ENCODE measurements at regions not wholly inside any gene's neighbourhood (a gene's known extent, or its start where the extent isn't known, plus 50 kb on each side); places are given as distances from the start of the nearest gene placed in this dataset.

- Histone ChIP-seq H3K9me3 (no peaks in the 10 kb centered on the region), H3K36me3 (no peaks in the 10 kb centered on the region), H3K4me3 (no peak overlapping the region), H3K27me3 (no peaks in the 10 kb centered on the region), H3K4me1 (no peaks in the 10 kb centered on the region), H3K27ac (no peak overlapping the region)
- in situ Hi-C loops (cut with MboI; ENCODE audit: low sequenced_read_pairs in 4 of 4) (no loop called here), intact Hi-C loops (cut with DNase I; ENCODE audit: low total_unique reads) (no loop called here)
- TF ChIP-seq CTCF (IDR thresholded peaks at IDR 0.05 in 4 of 5, conservative IDR thresholded peaks at IDR 0.05 in 1 of 5) (no peak), POLR2A (IDR thresholded peaks at IDR 0.05) (no peak)
- DNase-seq (no peak), ATAC-seq (no peak)
These were observed 50.0 kb downstream of the PABIR2 start for GRCh38 chrX:134747006-134747405.

GRCh38 chrX:134746410-134746785 lies 50.6 kb downstream of the PABIR2 start:
- Histone ChIP-seq H3K27ac (no peak overlapping the region), H3K4me1 (no peaks in the 10 kb centered on the region), H3K4me3 (no peak overlapping the region), H3K36me3 (no peaks in the 10 kb centered on the region), H3K9me3 (no peaks in the 10 kb centered on the region), H3K27me3 (no peaks in the 10 kb centered on the region)
- in situ Hi-C loops (cut with MboI; ENCODE audit: low sequenced_read_pairs in 4 of 4): no loop called here
- intact Hi-C loops (cut with DNase I; ENCODE audit: low total_unique reads): no loop called here
- no peak for TF ChIP-seq POLR2A (IDR thresholded peaks at IDR 0.05)
- no peak for TF ChIP-seq CTCF (IDR thresholded peaks at IDR 0.05 in 4 of 5, conservative IDR thresholded peaks at IDR 0.05 in 1 of 5)
- ATAC-seq (no peak), DNase-seq (no peak)

- TF ChIP-seq CTCF (IDR thresholded peaks at IDR 0.05 in 4 of 5, conservative IDR thresholded peaks at IDR 0.05 in 1 of 5) (no peak), POLR2A (IDR thresholded peaks at IDR 0.05) (no peak)
- Histone ChIP-seq H3K36me3 (no peaks in the 10 kb centered on the region), H3K4me3 (no peak overlapping the region), H3K9me3 (no peaks in the 10 kb centered on the region), H3K27ac (no peak overlapping the region), H3K27me3 (no peaks in the 10 kb centered on the region), H3K4me1 (no peaks in the 10 kb centered on the region)
- in situ Hi-C loops (cut with MboI; ENCODE audit: low sequenced_read_pairs in 4 of 4) (no loop called here), intact Hi-C loops (cut with DNase I; ENCODE audit: low total_unique reads) (no loop called here)
- DNase-seq: no peak
- no peak for ATAC-seq
These were observed 51.2 kb downstream of the PABIR2 start for GRCh38 chrX:134745636-134746409.

- intact Hi-C loops (cut with DNase I; ENCODE audit: low total_unique reads) (no loop called here), in situ Hi-C loops (cut with MboI; ENCODE audit: low sequenced_read_pairs in 4 of 4) (no loop called here)
- Histone ChIP-seq H3K4me3 (no peak overlapping the region), H3K27ac (no peak overlapping the region), H3K9me3 (no peaks in the 10 kb centered on the region), H3K27me3 (no peaks in the 10 kb centered on the region), H3K36me3 (no peaks in the 10 kb centered on the region), H3K4me1 (no peaks in the 10 kb centered on the region)
- TF ChIP-seq CTCF (IDR thresholded peaks at IDR 0.05 in 4 of 5, conservative IDR thresholded peaks at IDR 0.05 in 1 of 5): no peak
- no peak for TF ChIP-seq POLR2A (IDR thresholded peaks at IDR 0.05)
- ATAC-seq: no peak
- DNase-seq: no peak
These were observed 53.9 kb downstream of the PABIR2 start for GRCh38 chrX:134743091-134743490.

- in situ Hi-C loops (cut with MboI; ENCODE audit: low sequenced_read_pairs in 4 of 4) (no loop called here), intact Hi-C loops (cut with DNase I; ENCODE audit: low total_unique reads) (no loop called here)
- H3K36me3 ChIP-seq: no peaks in the 10 kb centered on the region
- no peaks in the 10 kb centered on the region for H3K4me1 ChIP-seq
- no peak overlapping the region for H3K27ac ChIP-seq
- no peak overlapping the region for H3K4me3 ChIP-seq
- H3K9me3 ChIP-seq: no peaks in the 10 kb centered on the region
- H3K27me3 ChIP-seq: no peaks in the 10 kb centered on the region
- no peak for ATAC-seq
- TF ChIP-seq POLR2A (IDR thresholded peaks at IDR 0.05) (no peak), CTCF (IDR thresholded peaks at IDR 0.05 in 4 of 5, conservative IDR thresholded peaks at IDR 0.05 in 1 of 5) (no peak)
- DNase-seq: no peak
These were observed 54.4 kb downstream of the PABIR2 start for GRCh38 chrX:134742573-134742972.
